Muscle of leg (tissue), 3 donors: ENCODE measurements at regions not wholly inside any gene's neighbourhood (a gene's known extent, or its start where the extent isn't known, plus 50 kb on each side); places are given as distances from the start of the nearest gene placed in this dataset.

Source experiments
- DNase-seq: peaks from one replicate; pipeline ENCODE4 v3.0.0; 2013
- H3K27ac ChIP-seq: one replicate; pipeline ENCODE4 v1.5.1; 2013; ENCODE audit warnings: mild to moderate bottlenecking, low read length, control low read depth
- H3K27me3 ChIP-seq: one replicate; pipeline ENCODE4 v1.6.1; 2013; ENCODE audit warnings: low read length; ENCODE audit not compliant: control insufficient read depth, insufficient read depth
- H3K36me3 ChIP-seq: one replicate; pipeline ENCODE4 v1.6.1; 2013; ENCODE audit warnings: low read length; ENCODE audit not compliant: control insufficient read depth, insufficient read depth
- H3K4me1 ChIP-seq: one replicate; pipeline ENCODE4 v1.6.1; 2013; ENCODE audit warnings: low read length; ENCODE audit not compliant: control insufficient read depth, insufficient read depth
- H3K4me3 ChIP-seq: one replicate; pipeline ENCODE4 v1.5.1; 2013; ENCODE audit warnings: low read length, control low read depth
- H3K9me3 ChIP-seq: replicated peaks from 2 replicates; pipeline ENCODE4 v1.6.1; 2013; ENCODE audit warnings: low read depth, low read length; ENCODE audit not compliant: control insufficient read depth
- WGBS: methylation state at CpG from one replicate; pipeline ENCODE4 v1.1.5; 2013; ENCODE audit warnings: missing lambda C conversion rate; ENCODE audit not compliant: insufficient coverage; 5-methylcytosine and 5-hydroxymethylcytosine counted together

DNA sequence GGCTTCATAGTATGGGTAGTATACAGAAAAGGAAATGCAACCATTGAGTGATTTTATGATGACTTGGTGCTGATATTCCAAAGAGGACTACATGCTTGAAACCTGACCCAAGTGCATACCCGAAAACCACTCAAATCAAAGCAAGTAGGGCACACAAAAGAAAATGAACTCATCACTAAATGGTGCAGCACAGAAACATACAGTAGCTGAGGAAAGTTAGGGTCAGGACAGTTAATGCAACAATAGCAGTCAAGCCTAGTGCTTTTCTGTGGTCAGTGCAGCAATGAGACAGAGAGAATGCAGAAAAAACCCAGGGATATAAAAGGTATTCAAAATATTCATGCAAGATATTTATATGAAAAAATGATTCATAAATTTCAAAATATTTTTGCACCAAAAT is 711.1 kb downstream of the EPHA7 start:
- no peaks in the 10 kb centered on the region for H3K4me1 ChIP-seq
- no peak overlapping the region for H3K4me3 ChIP-seq
- H3K36me3 ChIP-seq: no peaks in the 10 kb centered on the region
- no peaks in the 10 kb centered on the region for H3K9me3 ChIP-seq
- WGBS: no CpG with 5 or more reads among the region's 1 CpG
- no peak for DNase-seq
- no peaks in the 10 kb centered on the region for H3K27me3 ChIP-seq
- no peak overlapping the region for H3K27ac ChIP-seq

DNA sequence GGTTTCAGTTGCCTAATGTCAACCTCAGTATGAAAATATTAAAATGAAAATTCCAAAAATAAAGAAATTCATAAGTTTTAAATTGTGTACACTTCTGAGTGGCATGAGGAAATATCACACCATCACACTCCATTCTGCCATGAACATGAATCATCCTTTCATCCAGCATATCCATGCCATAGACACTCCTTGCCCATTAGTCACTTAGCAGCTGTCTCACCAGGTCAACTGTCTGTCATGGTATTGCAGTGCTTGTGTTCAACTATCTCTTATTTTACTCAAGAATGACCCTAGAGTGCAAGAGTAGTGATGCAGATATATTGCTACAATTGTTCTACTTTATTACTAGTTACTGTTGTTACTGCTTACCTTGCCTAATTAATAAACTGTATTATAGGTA is 712.4 kb downstream of the EPHA7 start:
- Histone ChIP-seq H3K27me3 (no peaks in the 10 kb centered on the region), H3K9me3 (no peaks in the 10 kb centered on the region), H3K36me3 (no peaks in the 10 kb centered on the region), H3K4me1 (no peaks in the 10 kb centered on the region), H3K4me3 (no peak overlapping the region), H3K27ac (no peak overlapping the region)
- DNase-seq: peak; percentile 11

DNA sequence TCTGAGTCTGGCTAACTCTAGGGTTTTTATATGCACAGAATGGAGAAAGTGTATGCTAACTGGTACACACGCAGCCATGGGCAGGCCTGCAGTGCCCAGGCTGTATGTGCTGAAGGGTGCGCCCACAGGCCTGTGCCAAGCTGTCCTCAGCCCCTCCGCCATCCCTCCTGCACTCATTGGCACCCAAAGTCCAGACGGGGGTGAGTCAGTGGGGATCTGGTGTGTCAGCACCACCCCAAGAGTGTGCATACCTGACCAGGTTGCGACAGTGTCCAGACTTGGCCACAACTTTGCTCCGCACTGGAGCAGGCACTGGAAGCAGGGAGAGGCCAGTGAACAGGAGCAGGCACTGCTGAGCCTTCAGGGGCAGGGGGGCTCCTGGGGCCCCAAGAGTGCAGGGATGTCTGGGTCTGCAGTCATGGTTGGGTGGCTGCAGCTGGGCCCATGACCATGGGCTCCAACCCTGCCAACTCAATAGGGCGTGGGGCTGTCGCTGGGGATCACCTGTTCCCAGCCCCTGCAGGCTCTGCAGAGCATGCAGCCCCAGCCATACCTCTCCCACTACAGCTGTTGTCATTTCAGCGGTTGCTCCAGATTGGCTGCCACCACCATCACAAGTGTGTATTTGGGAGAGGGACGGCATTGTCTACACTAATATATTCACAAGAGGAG is 717.8 kb downstream of the EPHA7 start:
- H3K9me3 ChIP-seq: no peaks in the 10 kb centered on the region
- no peaks in the 10 kb centered on the region for H3K27me3 ChIP-seq
- H3K4me1 ChIP-seq: no peaks in the 10 kb centered on the region
- no peaks in the 10 kb centered on the region for H3K36me3 ChIP-seq
- DNase-seq: no peak
- 94% methylated on average over 3 of the region's 10 CpGs for WGBS
- no peak overlapping the region for H3K27ac ChIP-seq
- no peak overlapping the region for H3K4me3 ChIP-seq

DNA sequence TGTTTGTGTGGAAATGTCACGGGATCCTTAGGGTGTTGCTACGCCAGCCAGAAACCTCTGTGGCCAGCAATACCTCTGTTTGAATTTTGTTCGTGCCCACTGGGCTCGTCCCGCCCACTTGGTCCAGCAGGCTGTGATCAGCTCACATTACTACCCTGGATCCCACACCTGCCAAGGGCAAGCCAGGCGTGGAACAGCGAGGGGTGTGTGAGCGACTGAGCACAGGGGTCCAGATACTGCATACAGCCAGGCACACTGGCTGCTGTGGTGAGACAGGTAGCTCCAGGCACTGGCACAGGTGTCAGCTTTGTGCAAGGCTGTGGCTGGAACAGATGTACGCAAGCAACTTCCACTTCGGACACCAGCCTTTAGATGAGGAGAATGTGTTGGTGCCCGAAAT is 718.9 kb downstream of the EPHA7 start:
- Histone ChIP-seq H3K4me1 (no peaks in the 10 kb centered on the region), H3K36me3 (no peaks in the 10 kb centered on the region), H3K27ac (no peak overlapping the region), H3K4me3 (no peak overlapping the region), H3K9me3 (no peaks in the 10 kb centered on the region), H3K27me3 (no peaks in the 10 kb centered on the region)
- no peak for DNase-seq
- WGBS: 94% methylated on average over 10 of the region's 11 CpGs

DNA sequence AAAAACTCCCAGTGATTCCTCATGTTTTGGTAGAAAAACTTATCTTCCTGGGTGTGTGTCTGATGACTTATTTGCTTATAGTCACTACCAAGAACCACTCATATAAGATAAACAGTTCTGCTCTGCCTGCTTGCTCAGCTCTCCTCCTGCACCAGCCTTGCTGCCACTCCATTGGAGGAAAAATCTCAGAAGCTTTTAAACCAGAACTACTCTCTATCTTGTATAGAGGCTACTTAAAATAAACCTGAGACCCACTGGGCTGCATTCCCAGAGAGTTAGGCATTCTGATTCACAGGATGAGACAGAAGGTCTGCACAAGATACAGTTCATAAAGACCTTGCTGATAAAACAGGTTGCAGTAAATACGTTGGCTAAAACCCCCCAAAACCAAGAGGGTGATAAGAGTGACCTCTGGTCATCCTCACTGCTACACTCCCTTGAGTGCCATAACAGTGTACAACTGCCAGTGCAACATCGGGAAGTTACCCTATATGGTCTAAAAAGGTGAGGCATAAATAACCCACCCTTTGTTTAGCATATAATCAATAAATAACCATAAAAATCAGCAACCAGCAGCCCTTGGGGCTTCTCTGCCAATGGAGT is 728.3 kb downstream of the EPHA7 start:
- Histone ChIP-seq H3K9me3 (no peaks in the 10 kb centered on the region), H3K36me3 (no peaks in the 10 kb centered on the region), H3K27ac (no peak overlapping the region), H3K27me3 (no peaks in the 10 kb centered on the region), H3K4me3 (no peak overlapping the region), H3K4me1 (no peaks in the 10 kb centered on the region)
- WGBS: no CpG with 5 or more reads among the region's 2 CpGs
- DNase-seq: no peak

DNA sequence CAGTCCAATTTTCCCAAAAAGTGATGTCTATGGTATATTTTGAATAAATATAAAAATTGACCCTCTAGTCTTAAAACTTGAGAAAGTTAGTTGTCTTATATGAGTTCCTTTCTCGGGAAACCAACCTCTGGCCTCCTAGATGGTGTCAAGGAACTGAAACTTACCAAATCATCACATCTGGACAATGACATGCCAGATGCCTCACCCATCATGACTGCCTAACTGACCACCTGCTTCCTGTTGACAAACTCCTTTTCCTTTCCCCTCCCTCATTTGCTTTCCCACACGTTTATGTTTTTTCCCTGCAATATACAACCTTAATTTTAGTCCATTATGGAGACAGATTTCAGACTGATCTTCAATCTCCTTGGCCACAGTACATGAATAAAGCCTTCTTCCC is 731.0 kb downstream of the EPHA7 start:
- Histone ChIP-seq H3K27me3 (no peaks in the 10 kb centered on the region), H3K36me3 (no peaks in the 10 kb centered on the region), H3K9me3 (no peaks in the 10 kb centered on the region), H3K4me3 (no peak overlapping the region), H3K27ac (no peak overlapping the region), H3K4me1 (no peaks in the 10 kb centered on the region)
- WGBS: 40% methylated on average over 1 of the region's 2 CpGs
- DNase-seq: peak; percentile 12

DNA sequence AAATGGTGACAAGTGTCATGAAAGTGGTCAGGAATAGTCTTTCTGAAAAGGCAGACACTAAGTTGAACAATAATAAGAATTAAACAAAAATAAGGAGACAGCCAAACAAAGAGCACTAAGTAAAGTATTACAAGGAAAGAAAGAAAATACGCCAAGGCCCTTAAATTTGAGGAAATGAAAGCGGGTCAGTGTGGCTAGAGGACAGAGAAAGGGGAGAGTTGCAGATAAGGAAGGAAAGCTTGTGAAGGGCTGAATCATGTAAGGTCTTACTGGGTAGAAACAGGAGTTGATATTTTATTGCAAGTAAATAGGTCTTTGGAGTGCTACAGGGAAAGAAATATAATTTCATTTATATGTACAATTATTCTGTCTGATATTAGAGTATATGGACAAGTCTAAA is 732.1 kb downstream of the EPHA7 start:
- H3K27ac ChIP-seq: no peak overlapping the region
- 92% methylated on average over 2 of the region's 2 CpGs for WGBS
- H3K9me3 ChIP-seq: no peaks in the 10 kb centered on the region
- H3K36me3 ChIP-seq: no peaks in the 10 kb centered on the region
- DNase-seq: no peak
- no peaks in the 10 kb centered on the region for H3K4me1 ChIP-seq
- H3K4me3 ChIP-seq: no peak overlapping the region
- no peaks in the 10 kb centered on the region for H3K27me3 ChIP-seq

DNA sequence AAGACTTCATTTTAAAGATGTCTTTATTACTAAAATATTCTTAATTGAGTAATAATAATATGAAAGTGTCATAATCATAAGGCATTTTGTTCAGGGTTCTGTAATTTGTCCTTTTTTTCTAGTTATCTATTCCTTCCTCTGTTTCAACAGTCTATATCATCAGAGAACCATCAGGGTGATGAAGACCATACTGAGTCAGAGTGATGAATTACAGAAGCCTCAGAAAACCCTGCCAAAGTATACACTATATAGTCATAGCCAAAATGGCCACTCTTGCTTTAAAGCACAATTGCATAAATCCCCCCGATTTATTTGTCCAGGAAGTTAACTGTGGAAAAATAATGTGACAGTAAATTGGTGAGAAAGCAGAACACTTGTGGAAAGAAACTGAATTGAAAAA is 735.0 kb downstream of the EPHA7 start:
- no peak for DNase-seq
- H3K9me3 ChIP-seq: no peaks in the 10 kb centered on the region
- H3K27me3 ChIP-seq: no peaks in the 10 kb centered on the region
- no peak overlapping the region for H3K4me3 ChIP-seq
- no peak overlapping the region for H3K27ac ChIP-seq
- no peaks in the 10 kb centered on the region for H3K4me1 ChIP-seq
- no CpG with 5 or more reads among the region's 1 CpG for WGBS
- no peaks in the 10 kb centered on the region for H3K36me3 ChIP-seq

DNA sequence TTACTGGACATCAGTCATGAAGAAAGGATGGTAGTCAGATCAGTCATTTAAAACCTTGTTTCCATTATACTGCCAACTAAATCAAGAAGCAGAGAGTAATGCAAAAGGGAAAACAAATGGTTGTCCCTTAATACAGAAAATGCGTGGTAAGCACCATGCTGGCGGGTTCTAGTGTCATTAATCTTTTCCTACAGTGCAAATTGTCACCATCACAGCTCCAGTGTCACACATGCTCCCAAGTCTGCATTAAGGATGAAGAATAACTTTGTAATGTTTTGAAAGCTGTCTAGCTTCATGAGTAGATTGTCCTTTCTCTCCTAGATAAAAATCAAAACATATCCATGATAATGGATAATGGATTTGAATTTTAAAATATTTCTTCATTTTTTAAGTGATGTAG is 735.6 kb downstream of the EPHA7 start:
- H3K4me1 ChIP-seq: no peaks in the 10 kb centered on the region
- H3K36me3 ChIP-seq: no peaks in the 10 kb centered on the region
- no peaks in the 10 kb centered on the region for H3K27me3 ChIP-seq
- DNase-seq: no peak
- H3K27ac ChIP-seq: no peak overlapping the region
- WGBS: no CpG with 5 or more reads among the region's 2 CpGs
- no peaks in the 10 kb centered on the region for H3K9me3 ChIP-seq
- no peak overlapping the region for H3K4me3 ChIP-seq

DNA sequence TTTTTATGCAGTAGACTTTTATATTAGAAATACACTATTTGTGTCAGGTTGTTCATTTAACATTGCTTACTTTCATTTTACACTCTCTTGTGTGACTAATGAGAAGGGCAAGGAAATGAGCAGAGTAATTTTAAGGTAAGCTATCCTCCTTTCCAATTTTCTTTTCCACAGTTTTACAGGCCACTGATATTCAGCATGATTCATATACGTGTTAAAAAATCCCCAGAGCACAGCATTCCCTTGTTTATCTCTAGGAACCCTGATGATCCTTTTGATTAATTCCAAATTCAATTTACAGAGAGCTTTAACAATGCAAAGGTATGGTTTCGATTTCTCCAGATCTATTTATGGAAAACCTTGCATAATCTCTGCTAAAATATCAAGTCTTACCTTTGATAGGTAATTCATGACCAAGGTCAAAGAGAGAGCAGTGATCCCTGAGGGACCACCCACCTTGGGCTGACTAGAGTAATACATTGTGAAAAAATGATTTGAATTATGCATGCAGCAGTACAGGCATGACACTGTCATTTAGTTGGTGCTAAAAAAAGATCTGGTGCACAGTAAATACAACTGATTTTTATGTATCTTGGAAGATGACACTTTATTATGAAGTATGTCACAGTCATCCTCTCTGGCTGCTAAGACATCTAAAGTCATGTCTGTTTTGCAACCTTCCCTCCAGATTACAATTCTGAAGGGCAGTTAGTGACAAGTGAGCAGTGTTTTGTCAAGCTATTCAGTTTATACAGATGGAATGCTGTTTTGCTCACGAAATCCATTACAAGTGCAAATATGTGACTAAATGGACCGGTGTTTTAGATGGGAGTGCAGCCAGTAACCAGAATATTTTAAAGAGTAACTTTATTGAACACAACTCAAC is 736.6 kb downstream of the EPHA7 start:
- Histone ChIP-seq H3K27me3 (no peaks in the 10 kb centered on the region), H3K36me3 (no peaks in the 10 kb centered on the region), H3K9me3 (no peaks in the 10 kb centered on the region), H3K4me1 (no peaks in the 10 kb centered on the region), H3K27ac (no peak overlapping the region), H3K4me3 (no peak overlapping the region)
- DNase-seq: no peak
- no CpG with 5 or more reads among the region's 4 CpGs for WGBS
